Amygdala (tissue), 56 donors: ENCODE measurements at regions not wholly inside any gene's neighbourhood (a gene's known extent, or its start where the extent isn't known, plus 50 kb on each side); places are given as distances from the start of the nearest gene placed in this dataset.
"Not testable (repeated sequence)": the region's sequence is repeated elsewhere in the genome, so short reads cannot be mapped to it uniquely, and the experiment has no call there.

Experiments used
- DNase-seq, 56 donors: peaks; one replicate each; lab custom pipeline; 2025; lab: John Stamatoyannopoulos, UW

GRCh38 chr2:145747715-145748114 is 1227.8 kb upstream of the ZEB2 start:
- DNase-seq = no peak

- not testable (repeated sequence) for DNase-seq
These were observed 1225.4 kb upstream of the ZEB2 start for GRCh38 chr2:145745387-145745721.

DNA sequence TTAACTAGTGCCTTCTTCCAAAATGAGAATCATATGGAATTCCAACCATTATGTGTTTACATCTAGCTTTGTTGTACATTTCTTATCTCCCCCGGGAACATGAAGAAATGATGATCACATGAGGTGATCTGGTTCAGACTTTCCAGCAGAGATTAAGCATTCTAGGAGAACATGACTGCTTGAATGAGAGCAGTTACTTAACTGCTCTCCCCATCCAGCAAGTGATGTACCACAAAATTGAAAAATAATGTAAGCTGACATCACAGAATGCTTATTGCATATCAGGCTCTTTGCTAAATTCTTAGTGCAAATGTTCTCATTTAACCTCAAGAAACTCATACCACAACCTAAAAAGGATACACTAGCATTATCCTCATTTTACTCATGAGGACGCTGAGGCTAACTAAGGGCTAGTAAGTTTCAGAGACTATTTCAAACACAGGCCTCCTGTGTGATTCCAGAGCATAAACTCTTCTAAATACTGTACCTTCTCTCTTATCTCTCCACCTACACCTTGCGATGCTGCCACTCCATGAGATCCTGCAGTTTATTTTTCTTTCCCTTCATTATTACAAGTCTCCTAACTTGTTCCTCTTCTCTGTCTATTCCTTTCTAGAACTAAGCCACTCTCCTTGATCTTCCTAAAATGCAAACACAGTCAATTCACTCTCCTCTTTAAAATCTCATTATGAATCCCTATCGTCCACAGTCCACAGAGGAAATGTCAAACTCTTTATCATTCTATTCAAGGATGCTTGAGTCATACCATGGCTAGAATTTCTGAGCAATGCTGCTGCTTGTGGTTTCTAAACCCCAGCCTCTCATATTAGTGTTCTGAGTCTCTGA is 1224.8 kb upstream of the ZEB2 start:
- no peak for DNase-seq

DNA sequence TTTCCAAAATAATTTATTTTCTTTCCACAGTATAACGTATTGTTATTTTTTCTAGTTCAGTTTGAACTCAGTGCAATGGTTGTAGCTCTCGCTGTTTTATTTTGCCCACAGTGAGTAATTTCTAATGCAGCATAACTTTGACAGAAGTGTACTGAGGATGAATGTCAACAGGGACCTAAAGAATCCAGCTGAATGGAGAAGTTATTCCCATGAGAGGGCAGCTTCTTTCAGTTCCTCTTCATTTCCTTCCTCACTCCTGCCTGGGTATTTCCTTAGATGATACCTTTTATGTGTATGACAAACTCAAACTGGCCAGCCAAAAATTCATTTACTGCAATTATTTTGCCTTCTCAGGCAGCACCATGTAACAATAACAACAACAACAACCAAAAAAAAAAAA is 1223.1 kb upstream of the ZEB2 start:
- no peak for DNase-seq

GRCh38 chr2:145741636-145742035 is 1221.7 kb upstream of the ZEB2 start:
- DNase-seq = no peak

GRCh38 chr2:145741181-145741580 is 1221.3 kb upstream of the ZEB2 start:
- DNase-seq = no peak

- no peak for DNase-seq
These were observed 1220.4 kb upstream of the ZEB2 start for GRCh38 chr2:145740302-145740701.

DNA sequence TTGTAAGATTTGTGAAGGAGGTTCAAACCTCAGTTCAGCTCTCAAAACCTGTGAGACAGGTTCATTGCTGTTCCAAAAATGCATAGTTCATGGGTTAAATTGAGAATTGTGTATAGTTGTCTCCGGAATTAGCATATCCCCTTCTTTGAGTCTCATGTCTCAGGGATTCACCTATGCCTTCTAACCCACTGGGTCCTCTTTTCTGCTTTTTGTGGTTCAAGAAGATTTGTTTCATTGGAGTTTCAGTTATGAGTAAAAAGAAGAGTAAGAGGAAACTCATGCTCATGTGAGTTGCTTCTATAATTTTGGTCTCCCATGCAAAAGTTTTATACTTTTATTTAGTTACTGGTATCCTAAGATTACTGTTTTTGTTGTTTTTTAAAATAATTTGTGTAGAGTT is 1219.8 kb upstream of the ZEB2 start:
- DNase-seq = no peak

DNA sequence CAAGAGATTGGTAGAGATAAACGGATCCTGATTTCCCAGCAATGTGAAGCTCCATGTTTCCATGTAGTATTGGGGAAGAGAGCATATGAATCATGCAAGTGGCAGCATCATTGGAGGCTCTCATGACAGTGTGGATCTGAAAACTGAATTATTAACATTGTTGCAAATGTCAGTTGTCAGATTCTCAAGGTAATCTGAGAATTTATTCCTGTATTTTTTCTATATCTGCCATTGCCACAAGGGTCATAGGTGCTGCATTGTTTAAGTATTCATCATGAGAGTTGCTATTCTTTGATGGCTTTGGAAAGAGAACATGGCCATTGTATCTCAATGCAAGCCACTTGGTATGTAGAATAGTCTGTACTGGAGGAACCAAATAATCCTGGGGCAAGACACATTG is 1217.0 kb upstream of the ZEB2 start:
- no peak for DNase-seq

- DNase-seq = no peak
These were observed 1211.5 kb upstream of the ZEB2 start for GRCh38 chr2:145731467-145731866.

DNA sequence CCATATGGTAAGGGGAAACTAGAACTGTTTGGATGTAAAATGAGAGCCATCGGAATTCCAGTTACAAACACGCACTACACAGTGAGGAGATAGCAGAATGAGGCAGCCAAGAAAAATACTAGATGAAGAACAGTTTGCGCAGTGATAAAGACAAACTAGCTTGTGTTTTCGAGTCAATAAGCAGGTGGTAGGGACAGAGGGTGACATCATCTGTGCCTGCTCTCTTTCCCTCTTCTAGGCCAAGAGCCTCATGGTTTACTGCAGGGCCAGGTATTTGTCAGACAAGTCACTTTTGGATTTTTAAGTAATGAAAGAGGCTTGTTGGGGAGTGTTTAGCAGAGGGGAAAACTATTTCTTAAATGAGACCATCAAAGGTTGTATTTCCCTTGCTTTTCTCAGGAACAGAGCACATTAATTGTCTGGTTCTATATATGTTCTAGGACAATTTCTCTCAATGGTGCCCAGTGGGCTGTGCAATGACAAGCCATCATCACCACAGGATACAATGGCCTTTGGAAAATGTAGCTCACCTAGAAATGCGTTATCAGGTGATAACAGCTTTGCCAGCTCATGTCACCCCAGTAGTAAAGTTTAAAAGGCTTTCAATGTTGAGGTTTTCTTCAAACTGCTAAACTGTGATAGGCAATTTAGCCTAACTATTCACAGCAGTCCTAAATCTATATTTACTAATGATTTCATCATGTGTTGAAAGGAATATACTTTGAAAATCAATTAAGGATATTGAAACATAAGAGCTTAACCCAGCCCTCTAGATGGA is 1210.3 kb upstream of the ZEB2 start:
- DNase-seq = no peak

GRCh38 chr2:145729481-145729880 is 1209.6 kb upstream of the ZEB2 start:
- no peak for DNase-seq

DNA sequence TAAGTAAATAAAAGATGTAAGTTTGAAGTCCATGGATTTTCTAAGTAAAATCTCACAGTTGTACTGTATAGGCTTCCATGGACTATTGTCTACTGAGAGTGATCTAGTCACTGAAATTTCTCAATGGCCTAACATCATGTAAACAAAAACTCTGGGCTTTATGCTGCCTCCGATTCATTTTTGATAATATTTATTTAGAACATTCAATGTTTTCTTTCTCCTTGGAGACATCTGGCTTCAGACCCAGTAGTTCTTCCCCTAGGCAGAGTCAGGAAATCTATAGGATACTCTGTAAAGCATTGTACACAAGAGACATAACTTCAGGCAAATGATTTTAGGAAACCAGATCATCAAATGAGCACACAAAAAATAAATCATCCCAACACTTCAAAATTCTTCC is 1208.6 kb upstream of the ZEB2 start:
- no peak for DNase-seq

DNA sequence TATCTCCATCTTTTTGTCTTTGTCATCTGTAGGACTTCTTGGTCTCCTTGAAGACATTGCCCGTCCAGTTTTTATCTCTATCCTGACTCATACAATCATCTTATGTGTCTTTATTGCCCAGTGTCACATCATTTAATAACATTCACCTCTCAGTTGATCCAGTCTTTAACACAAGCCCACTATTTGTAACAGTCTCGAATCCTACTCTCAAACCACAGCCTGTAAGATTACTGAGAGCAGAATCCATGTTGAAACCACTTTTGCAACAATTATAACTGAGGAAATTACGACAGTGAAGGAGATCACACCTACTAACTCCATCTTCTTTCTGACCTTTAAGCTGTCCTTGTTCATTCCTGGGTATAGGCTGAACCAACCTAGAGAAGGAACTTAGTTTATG is 1206.0 kb upstream of the ZEB2 start:
- no peak for DNase-seq

DNA sequence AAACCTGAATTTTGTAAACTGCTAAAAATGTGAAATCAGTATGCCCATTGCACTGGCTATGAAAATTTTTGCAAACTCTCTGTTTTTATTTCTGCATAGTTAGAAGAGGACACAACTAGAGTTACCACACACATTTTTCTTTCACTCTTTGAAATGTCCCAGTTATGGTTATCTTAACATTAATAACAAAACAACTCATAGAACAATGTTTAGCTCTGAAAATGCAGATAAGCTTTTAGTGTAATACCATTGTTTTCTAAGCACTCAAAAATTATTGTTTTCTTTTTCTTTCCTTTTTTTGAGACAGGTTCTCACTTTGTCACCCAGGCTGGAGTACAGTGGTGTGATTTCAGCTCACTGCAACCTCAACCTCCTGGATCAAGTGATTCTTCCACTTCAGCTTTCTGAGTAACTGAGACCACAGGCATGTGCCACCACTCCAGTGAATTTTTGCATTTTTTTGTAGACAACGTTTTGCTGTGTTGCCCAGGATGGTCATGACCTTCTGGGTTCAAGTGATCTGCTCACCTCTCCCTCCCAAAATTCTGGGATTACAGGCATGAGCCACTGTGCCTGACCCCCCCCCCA is 1204.5 kb upstream of the ZEB2 start:
- DNase-seq = no peak

DNA sequence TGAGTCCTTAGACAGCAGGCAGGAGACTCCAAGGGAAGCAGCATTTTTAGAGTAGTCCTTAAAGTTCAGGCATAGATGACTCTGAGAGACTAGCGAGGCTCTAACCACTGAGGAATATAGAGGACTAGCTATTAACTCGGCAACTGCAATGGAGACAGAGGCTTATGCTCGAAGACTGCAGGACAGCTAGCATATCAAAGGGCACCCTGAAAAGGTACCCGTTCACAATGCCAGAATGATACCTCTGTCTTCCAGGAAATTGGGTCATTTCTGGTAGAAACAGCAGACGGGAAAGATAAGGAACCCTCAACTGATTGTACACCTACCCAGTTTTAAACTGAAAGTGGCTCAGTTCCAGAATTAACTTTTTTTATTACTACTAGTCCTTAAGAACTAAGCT is 1204.0 kb upstream of the ZEB2 start:
- no peak for DNase-seq

- no peak for DNase-seq
These were observed 1201.8 kb upstream of the ZEB2 start for GRCh38 chr2:145721681-145722080.

GRCh38 chr2:145715601-145716000 is 1195.7 kb upstream of the ZEB2 start:
- peak in 2 of 56 donors; percentile 0 to 1 for DNase-seq

DNA sequence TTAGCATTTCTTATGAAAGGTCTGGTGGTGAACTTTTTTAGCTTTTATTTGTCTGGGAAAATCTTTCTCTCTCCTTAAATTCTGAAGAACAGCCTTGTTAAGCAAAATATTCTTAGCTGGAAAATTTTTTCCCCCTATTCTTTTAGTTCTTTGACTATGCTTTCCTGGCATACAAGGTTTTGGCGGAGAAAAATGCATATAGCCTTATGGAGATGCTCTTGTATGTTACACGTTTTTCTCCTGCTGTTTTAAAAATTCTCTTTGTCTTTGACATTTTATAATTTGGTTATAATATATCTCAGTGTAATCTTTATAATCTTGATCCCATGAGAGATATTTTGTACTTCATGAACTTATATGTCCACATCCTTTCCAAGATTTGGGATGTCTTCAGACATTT is 1190.4 kb upstream of the ZEB2 start:
- no peak for DNase-seq

DNA sequence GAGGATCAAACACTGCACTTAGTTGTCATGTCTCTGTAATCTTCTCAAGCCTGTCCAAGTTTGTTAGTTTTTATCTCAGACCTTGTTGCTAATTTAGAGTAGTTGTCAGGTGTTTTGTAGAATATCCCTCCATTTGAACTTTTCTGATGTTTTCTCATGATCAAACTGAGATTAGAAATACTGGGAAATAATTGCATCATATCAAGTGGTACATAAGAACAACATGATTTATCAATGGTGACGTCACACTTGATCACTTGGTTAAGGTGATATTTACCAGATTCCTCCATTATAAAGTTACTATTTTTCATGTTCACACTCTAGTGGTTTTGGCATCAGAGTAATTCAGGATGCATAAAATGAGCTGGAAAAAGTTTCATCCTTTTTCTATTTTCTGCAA is 1182.4 kb upstream of the ZEB2 start:
- no peak for DNase-seq

GRCh38 chr2:145692971-145693478 is 1173.1 kb upstream of the ZEB2 start:
- DNase-seq = peak in 3 of 56 donors; percentile 2 to 4 (median 4)
